LHCN-M2 (cell line): ENCODE measurements at regions not wholly inside any gene's neighbourhood (a gene's known extent, or its start where the extent isn't known, plus 50 kb on each side); places are given as distances from the start of the nearest gene placed in this dataset.
"Not testable (repeated sequence)": the region's sequence is repeated elsewhere in the genome, so short reads cannot be mapped to it uniquely, and the experiment has no call there.

Experiments
- DNase-seq: peaks from one replicate; pipeline ENCODE4 v3.0.0-alpha.2; 2012; ENCODE audit warnings: low read depth

DNA sequence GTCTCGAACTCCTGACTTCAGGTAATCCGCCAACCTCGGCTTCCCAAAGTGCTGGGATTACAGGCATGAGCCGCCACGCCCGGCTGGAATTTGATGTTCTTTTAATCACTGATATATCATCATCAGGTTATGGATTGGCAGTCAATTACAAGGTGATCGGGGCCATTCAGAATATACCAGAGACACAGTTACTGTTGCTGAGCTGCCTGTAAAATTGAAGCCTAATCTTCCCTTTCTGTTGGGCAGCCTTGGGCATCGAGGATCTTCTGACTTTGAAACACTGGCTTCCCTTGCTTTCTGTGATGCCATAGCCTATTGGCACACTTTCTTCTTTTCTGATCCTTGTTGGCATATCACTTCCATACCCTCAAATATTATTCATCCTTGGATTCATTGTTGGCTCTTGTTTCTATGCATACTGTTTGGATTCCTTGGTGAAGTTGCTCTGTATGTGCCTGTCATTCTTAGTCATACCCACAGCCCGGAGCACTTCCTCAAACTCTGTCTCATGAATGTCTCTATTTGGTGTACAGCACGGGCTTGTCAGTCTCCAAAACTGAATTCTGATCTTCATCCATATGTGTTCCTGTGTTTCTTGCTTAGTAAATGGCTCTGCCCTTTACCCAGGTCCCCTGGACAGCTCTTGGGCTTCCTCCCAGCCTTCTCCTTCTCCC, 85.6 kb upstream of the CRYM start:
- peak; percentile 87 for DNase-seq

- DNase-seq = peak; percentile 69
Measured at GRCh38 chr16:21361612-21362227, 83.6 kb upstream of the CRYM start.

DNA sequence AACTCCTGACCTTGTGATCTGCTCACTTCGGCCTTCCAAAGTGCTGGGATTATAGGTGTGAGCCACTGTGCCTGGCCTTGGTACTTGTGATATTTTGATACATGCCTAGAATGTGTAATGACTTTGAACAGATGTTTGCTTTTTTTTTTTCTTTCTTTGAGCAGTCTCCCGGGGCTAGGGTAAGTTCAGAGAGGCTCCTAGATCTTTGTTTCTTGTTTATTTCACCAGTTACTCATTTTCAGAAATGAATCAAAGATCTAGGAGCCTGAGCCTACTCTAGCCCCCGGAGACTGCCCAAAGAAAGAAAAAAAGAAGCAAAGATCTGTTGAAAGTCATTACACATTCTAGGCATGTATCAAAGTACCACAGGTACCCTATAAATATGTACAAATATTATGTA, 83.0 kb upstream of the CRYM start:
- peak; percentile 64 for DNase-seq

GRCh38 chr16:21359513-21359912, 81.4 kb upstream of the CRYM start:
- DNase-seq = not testable (repeated sequence)

- DNase-seq = not testable (repeated sequence)
Measured at GRCh38 chr16:21358261-21358795, 80.2 kb upstream of the CRYM start.

DNA sequence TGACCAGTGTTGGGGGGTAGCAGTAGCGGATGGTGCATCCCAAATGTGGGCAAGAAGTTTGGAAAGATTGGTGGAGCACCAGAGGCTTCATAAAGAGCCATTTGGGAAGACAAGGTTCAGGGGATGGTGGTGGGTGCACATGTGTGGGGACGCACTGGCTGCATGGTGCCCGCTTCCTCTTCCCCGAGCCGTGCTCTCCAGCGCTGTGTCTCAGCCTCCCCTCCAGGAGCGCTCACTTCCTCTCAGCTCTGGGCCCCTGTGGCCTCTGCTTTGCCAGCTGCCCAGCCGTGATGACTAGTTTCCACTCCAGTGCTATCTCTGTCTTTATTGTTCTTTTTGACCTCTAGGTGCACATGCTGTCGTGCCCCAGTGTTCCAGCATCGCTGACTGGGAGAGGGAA, 78.2 kb upstream of the CRYM start:
- not testable (repeated sequence) for DNase-seq

GRCh38 chr16:21351433-21351832, 73.3 kb upstream of the CRYM start:
- DNase-seq = not testable (repeated sequence)

DNA sequence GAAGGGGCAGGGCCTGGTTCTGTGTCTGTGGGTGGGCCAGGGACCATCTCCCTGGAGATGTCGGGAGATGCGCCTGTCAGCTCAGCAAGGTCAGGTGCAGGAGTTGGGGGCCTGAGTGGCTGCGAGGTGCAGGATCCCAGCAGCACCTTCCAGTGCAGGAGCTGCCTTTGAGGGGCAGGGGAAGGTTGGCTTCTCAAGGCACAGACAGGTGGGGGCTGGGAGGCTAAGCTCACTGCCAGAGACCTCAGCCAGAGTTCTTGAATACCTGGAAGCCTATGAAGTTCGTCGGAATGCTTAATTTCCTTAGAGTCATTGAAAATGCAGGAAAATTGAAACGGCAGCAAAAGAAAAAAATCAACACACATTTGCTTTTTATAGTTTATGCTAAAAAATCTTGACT, 72.8 kb upstream of the CRYM start:
- DNase-seq = not testable (repeated sequence)

- DNase-seq = not testable (repeated sequence)
Measured at GRCh38 chr16:21349336-21349735, 71.2 kb upstream of the CRYM start.

DNA sequence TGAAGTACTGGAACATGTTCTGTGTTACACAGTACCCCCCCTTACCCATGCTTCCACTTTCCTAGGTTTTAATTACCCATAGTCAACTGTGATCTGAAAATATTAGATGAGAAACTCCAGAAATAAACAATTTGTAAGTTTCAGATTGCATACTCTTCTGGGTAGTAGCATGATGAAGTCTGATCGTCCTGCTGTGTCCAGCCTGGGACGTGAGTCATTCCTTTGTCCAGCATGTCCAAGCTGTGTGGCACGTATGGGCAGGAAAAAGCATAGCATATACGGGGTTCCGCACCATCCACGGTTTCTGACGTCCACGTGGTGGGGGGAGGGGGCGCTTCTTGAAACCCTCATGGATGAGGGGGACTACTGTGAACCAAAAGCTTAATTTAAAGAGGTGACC, 70.7 kb upstream of the CRYM start:
- DNase-seq = not testable (repeated sequence)

DNA sequence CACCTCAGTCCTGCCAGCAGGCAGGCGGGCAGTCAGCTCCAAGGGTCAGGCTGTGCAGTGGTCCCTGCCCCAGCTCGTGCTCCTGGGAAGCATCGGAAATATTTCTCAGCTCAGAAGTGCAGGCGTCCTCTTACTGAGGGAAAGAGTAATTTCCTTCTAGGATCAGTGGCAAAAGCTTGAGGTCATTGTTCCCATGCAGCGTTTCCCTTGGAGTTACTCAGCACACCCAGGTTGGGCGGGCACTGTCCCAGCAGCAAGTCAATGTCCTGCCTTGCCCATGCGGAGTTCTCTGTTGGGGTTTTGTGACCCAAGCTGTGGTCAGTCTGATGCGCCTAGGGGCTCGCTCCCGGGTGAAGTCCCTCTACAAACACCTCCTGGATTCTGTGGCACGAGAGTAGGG, 69.4 kb upstream of the CRYM start:
- not testable (repeated sequence) for DNase-seq

DNA sequence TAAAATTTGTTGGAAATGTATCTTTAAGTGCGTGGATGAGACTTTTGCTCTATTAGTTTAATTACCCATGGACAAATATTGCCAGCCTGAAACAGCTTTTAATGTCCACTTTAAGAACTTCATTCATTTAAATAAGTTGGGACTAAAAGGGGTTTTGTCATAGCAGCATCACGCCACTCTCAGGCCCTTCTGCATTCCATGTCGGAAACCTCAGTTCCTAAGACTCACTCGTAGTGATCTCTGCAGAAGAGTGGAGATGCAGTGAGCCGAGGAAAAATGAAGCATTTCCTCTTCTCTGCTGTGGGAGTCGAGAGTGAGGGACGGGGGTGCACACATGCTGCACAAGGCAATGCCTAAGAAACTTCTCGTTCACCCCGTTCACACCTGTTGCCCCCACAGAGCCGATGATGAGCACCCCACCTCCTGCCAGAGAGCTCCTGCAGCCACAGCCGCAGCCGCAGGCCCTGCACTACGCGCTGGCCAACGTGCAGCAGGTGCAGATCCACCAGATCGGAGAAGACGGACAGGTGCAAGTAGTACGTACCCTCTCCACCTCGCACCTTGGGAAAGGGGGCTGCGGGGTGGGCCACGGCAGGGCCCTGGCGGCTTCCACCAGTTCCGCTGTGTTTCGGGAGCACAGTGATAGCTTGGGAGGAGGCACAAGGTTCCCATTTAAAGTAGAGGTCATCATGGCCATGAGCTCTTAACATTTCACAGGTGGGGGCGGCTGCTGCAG, 68.8 kb upstream of the CRYM start:
- DNase-seq = not testable (repeated sequence)

DNA sequence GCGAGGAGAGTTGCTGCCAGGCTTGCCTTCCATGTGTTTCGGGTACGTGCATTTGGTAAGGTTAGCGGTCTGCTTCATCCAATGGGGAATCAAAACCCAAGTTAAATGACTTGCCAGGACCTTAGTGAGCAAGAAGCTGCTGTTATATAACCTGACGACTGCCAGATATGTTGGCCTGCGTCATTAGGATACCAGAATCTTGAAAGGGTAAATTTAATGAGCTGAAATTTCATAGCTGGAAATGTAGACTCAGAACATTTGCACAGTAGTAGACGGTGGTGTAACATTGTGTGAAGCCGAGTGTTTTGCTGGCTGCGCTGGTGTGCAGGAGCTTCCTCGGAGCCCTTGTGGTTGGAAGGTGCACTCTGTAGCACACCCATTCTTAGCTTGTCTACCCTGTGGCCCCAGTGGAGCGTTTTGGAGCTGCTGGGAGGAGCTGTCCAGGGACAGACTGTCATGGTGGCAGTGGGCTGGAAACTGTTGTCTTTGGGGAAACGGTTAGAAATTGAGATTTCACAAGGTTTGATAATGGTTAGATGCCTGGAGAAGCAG, 66.3 kb upstream of the CRYM start:
- DNase-seq = not testable (repeated sequence)

DNA sequence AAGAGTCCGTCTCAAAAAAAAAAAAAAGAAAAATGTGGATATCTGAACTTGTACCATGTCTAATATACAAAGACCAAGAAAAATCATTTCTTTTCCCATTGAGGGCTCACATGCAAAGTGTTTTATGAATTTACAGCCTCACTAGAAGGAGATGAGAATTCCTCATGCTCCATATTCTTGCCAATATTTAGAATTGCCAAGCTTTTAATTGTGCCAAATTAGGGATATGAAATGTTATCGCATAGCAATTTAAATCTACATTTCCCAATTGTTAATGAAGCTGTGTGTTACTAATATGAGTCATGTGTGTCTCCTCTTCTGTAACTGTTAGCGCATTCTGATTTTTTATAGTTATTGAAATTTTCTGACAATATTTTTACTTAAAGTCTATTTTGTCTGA, 63.0 kb upstream of the CRYM start:
- DNase-seq = no peak

DNA sequence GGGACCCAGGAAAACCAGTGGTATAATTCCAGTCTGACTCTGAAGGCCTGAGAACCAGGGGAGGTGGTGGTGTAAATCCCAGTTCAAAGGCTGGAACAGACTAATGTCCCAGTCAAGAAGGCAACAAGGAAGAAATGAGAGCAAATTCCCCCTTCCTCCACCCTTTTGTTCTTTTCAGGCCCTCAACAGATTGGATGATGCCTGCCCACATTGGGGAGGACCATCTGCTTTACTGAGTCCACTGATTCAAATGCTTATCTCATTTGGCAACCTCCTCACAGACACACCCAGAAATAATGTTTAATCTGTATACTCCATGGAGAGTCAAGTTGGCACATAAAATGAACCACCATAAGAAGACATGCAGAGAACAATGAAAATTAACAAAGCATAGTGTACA, 61.9 kb upstream of the CRYM start:
- DNase-seq = no peak

- no peak for DNase-seq
Measured at GRCh38 chr16:21339269-21339641, 61.2 kb upstream of the CRYM start.

- DNase-seq = no peak
Measured at GRCh38 chr16:21338537-21339268, 60.6 kb upstream of the CRYM start.

DNA sequence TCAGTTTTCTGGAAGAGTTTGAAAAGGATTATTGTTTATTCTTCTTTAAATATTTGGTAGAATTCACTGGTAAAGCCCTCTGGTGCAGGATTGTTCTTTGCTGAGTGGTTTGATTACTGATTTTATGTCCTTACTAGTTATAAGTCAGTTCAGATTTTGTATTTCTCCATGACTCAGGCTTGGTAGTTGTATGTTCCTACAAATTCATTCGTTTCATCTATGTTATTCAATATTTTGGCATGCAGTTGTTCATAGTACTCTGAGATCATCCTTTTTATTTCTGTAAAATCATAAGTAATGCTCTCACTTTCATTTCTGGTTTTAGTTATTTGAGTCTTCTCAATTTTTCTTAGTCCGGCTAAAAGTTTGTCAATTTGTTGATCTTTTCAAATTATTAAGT, 58.1 kb upstream of the CRYM start:
- peak; percentile 9 for DNase-seq

GRCh38 chr16:21334188-21335146, 56.4 kb upstream of the CRYM start:
- DNase-seq = not testable (repeated sequence)

- DNase-seq = not testable (repeated sequence)
Measured at GRCh38 chr16:21333683-21334082, 55.6 kb upstream of the CRYM start.
